Fibroblast of mammary gland (primary cell): ENCODE measurements at regions not wholly inside any gene's neighbourhood (a gene's known extent, or its start where the extent isn't known, plus 50 kb on each side); places are given as distances from the start of the nearest gene placed in this dataset.

Experiments
- DNase-seq: peaks from one replicate; pipeline ENCODE4 v3.0.0-alpha.2; 2010; ENCODE audit warnings: low read depth
- H3K4me3 ChIP-seq: 2 replicates; pipeline ENCODE4 v1.5.1; 2011; ENCODE audit warnings: low read depth, mild to moderate bottlenecking, low read length, moderate library complexity; ENCODE audit not compliant: control insufficient read depth
- CTCF ChIP-seq: conservative IDR thresholded peaks from 2 replicates; pipeline ENCODE4 v1.5.1; 2011; ENCODE audit warnings: low read depth, low read length, inconsistent platforms; ENCODE audit not compliant: control insufficient read depth, insufficient read depth

GRCh38 chr11:37830529-37830928 lies 1232.5 kb upstream of the RAG2 start:
- no peak for DNase-seq
- no peak for TF ChIP-seq CTCF
- no peak overlapping the region for H3K4me3 ChIP-seq

- DNase-seq: no peak
- no peak for TF ChIP-seq CTCF
- no peak overlapping the region for H3K4me3 ChIP-seq
These were observed 1219.8 kb upstream of the RAG2 start for GRCh38 chr11:37817727-37818270.

GRCh38 chr11:37812281-37812880 lies 1214.3 kb upstream of the RAG2 start:
- H3K4me3 ChIP-seq: no peak overlapping the region
- TF ChIP-seq CTCF: no peak
- no peak for DNase-seq

GRCh38 chr11:37811349-37811748 lies 1213.3 kb upstream of the RAG2 start:
- no peak overlapping the region for H3K4me3 ChIP-seq
- no peak for TF ChIP-seq CTCF
- no peak for DNase-seq

- DNase-seq: no peak
- TF ChIP-seq CTCF: no peak
- no peak overlapping the region for H3K4me3 ChIP-seq
These were observed 1206.6 kb upstream of the RAG2 start for GRCh38 chr11:37804666-37805065.

GRCh38 chr11:37788141-37788877 lies 1190.3 kb upstream of the RAG2 start:
- peak; percentile 56 for DNase-seq
- no peak overlapping the region for H3K4me3 ChIP-seq
- no peak for TF ChIP-seq CTCF
